Smooth muscle cell of the brain vasculature (primary cell): ENCODE measurements at regions not wholly inside any gene's neighbourhood (a gene's known extent, or its start where the extent isn't known, plus 50 kb on each side); places are given as distances from the start of the nearest gene placed in this dataset.
"Not testable (repeated sequence)": the region's sequence is repeated elsewhere in the genome, so short reads cannot be mapped to it uniquely, and the experiment has no call there.

ENCODE experiments used
- DNase-seq: peaks from one replicate; pipeline ENCODE4 v3.0.0-alpha.2; 2012; ENCODE audit warnings: low read depth, low spot score

DNA sequence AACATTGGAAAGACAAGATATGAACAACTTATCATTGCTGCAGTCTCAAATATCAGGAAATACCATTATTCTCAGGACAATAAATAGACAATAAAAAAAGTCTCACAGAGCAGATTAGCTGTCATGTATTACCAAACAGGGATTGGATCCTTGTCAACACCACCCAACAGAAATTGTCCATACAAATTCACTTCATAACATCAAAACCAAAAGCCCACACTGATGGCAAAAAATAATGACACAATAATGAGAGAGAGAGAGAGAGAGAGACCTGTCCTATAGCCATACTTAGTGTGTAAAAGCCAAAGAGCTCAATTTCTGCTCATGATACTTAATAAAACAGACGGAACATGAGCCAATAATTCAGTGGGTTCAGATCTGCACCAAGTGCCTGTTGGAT is 96.5 kb downstream of the PPIAL4G start:
- DNase-seq, result no peak

DNA sequence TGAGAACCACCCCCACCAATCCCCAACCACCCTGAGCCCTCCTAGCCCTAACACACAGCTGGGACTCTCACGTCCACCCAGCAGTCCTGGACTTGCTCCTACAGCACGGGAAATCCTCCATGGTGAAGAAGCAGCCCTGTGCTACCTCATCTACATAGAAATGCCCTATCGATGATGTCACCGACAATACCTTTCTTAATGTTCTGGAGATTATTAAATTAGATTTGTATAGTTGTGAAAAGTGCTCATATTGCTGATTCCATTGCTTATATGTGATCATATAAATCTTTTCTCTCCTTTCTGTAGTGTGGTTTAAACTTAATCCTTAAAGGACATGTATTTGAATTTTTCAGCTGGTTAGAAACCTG is 97.1 kb downstream of the PPIAL4G start:
- DNase-seq, result not testable (repeated sequence)

DNA sequence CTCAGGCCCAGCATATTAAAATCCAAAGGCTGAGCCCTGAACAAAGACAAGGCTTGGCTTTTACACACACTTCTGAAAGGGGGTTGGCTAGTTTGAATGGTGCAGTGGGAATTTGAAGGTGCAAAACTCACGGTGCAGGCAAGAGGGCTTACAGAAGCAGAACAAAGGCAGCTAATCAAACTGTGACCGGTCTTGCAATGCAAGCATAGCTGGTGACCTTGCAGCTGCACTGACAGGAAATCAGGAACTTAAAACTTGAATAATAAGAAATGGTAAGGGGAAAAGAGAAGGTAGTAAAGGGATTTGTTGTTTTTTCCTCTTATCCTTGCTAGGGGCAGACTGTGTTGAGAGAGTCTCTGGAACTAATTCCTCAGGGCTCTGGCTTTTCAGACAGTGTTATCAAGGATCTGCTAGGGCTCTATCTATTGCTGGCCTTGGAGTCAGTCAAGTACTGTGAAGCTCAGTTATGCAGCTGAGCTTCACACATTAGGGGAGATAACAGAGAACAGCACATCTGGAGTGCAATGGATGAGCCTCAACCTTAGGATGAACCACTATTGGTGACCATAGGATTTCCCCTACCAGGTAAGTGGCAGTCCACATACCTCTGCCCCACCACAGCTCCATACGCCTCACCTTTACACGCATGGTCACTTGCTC is 97.6 kb downstream of the PPIAL4G start:
- DNase-seq, result no peak

DNA sequence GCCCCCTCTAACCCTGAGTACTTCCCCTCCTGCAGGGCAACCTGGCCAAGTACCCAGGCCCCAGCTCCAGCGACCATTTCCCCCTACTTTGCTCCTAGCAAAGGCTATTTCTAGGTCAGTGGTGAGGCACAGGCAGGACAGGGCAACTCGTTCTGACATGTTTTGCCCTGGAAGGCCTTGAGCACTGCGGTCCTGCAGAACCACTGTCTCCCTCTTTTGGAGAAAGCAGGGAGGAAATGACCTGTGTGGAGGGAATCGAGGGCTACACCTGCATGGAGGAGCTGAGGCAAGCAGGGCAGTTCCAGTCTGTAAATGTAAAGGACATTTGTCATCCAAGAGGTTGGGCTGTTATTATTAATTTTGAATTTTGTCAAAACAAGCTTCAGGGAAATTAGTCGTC is 99.1 kb downstream of the PPIAL4G start:
- no peak for DNase-seq

DNA sequence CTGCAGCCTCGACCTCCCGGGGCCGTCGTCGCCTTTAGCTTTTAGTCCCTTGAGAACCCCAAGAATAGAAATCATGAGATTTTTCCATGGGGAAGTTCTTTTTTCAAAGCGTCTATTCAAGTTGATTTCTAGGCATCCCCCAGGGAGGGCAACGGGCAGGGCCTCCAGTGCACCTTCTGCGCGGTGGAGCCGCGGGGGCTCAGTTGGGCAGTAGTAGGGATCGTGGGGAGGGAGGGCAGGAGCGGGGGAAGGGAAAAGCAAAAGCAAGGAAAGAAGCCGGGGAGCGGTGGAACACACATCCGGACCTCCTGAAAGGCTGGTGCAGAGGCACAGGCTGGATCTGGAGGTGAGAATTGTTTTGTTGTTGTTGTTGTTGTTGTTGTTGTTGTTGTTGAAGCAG is 103.4 kb downstream of the PPIAL4G start:
- no peak for DNase-seq

DNA sequence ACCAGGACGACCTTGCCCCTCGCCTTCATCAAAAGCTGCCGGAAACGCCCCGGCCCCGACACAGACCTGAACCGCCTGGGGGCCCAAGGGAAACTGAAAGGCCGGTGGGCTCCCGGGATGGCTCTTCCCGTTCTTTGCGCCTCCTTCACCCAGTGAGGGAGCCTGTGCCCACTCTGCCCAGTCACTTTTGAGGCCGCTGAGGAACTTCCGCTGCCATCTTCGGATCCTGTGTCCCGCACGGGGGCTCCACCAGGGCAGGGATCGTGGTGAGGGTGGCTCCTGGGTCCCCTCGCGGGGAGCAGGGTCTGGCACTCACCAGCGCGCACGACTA is 104.0 kb downstream of the PPIAL4G start:
- no peak for DNase-seq

DNA sequence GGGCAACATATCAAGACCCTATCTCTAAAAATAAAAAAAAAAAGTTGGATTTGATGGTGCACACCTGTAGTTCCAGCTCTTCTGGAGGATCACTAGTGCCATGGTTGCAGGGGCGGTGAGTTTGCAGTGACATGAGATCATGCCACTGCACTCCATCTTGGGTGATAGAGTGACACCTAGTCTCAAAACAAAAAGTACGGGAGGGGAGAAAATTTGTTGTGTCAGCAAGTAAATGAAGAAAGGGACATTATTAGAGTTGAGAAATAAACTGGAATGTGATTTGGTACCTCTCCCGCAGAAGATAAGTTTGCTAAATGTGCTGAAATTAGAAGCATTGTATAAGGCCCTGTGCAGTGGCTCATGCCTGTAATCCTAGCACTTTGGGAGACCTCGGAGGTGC is 105.1 kb downstream of the PPIAL4G start:
- DNase-seq, result not testable (repeated sequence)

DNA sequence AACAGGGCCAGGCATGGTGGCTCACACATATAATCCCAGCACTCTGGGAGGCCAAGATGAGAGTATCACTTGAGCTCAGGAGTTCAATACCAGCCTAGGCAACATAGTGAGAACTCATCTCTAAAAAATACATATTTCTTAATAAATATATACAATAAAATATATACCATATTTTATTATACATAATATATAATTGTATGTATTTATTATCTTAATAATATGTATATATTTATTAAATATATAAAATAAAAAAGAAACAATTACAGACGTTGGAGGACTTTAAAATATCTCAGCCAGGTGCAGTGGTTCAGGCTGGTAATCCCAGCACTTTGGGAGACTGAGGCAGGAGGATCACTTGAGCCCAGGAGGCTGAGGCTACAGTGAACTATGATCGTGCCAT is 106.1 kb downstream of the PPIAL4G start:
- DNase-seq, result not testable (repeated sequence)

DNA sequence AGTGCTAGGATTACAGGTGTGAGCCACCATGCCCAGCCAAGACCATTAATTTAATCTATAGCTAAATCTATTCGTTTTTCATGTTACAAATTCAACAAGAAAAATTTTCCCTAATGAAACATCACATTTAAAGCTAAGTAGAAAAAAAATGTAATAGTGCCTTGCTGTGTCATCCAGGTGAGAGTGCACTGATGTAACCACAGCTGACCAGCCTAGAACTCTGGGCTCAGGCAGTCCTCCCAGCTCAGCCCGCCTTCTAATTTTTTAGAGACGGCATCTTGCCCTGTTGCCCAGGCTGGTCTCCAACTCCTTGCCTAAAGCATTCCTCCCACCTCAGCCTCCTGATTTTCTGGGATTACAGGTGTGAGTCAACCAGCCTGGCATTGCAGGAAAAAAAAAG is 109.0 kb downstream of the PPIAL4G start:
- DNase-seq, result no peak

DNA sequence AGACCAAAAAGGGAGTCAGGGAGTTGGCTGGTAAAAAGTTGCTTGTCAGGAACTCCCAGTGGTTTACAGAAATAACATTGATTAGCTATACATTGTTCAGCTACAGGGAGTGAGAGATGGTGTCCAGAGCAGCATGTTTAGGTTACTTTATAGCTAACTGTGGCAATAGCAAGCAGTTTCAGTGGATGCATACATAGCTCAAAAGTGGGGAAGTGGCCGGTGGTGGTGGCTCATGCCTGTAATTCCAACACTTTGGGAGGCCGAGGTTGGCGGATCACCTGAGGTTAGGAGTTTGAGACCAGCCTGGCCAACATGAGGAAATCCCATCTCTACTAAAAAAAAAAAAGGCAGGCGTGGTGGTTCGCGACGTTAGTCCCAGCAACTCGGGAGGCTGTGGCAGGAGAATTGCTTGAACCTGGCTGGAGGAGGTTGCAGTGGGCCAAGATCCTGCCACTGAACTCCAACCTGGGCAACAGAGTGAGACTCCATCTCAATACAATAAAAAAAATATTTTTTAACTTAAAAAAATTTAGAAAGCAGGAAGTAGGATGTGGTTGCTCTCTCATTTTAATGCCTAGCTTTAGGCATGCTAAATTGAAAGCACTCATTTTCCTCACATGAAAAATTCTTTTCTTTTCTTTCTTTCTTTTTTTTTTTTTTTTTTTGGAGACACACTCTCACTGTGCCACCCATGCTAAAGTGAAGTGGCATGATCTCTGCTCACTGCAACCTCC is 109.7 kb downstream of the PPIAL4G start:
- no peak for DNase-seq

DNA sequence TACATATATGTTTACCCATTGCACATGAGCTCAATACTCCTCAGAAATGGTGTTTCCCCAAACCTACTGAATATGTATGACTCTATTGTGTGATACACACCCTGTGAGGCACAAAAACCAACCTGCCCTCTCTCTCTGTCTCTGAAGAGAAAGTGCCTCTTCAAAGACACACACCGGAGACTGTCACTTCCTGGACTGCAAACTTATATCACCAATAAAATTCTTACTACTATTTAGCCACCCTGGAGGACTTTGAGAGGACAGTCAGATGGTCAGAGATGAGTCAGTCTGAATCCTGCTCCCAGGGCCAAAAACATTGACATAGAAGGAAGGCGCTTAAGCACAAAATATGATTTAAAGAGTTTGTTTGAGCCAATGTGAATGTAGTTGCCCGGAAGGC is 110.4 kb downstream of the PPIAL4G start:
- no peak for DNase-seq

DNA sequence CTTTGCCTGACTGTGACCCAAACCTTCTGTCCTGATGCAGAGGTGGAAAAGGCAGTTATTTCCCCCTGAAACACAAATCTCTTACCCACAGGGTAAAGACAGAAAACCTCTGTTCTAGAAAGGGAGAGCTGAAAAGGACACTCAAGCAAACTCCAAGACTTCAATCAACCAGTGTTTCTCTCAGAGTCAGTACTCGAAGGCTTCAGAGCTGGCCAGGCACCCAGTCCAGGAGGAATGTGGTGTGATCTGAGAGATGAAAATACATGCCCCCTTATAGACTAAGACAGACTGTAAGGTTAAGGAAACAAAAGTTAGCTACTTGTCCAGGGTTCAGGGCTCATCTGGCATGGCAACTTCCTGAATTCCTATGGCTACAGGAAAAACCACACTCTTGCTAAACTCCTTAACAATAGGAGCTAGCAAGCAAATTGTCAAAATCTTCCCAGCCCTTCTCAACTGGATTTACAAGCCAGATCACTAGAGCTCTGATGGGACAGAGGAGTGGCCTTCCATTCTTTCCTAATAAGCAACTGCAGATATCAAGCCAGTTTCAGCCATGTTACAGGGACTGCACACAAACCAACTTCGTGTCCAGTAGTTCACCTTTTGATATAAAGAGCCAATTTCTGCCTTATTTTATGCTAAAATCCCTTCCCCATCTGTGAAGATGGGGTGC is 110.9 kb downstream of the PPIAL4G start:
- DNase-seq, result not testable (repeated sequence)

DNA sequence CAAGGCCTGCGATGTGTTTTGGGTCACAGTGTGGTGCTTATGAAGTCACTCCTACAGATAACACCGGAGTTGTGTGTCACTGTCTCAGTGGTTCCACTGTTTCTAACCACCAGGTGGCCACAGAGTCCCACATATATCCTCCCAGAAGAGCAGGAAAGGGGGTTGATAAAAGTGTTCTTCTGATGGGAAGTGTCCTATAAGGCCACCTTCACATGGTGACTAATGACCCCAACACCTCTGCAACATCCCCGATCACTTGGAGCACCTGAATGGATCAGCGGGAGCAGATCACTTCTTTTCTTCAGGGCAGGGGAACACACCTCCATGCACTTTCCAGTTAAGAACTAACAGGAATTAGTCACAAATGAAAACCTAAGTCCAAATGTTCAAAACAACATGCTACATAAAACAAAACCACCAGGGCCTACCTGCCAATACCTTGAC is 111.5 kb downstream of the PPIAL4G start:
- DNase-seq, result not testable (repeated sequence)

DNA sequence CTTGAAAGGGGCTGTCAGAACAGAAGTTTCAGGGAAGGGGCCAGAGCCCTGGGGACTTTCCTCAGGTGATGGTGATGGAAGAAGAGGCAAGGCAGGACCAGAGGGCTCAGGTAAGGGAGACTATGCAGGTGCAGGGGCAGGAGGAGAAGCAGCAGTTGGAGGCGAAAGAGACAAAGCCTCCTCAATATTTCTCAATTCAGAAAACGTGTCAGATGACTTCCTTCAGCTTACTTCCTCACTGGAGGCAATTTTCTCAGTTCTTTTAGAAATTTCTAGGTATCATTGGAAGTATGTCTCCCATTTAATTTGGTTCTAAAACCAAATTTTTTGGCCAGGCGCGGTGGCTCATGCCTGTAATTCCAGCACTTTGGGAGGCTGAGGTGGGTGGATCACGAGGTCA is 112.4 kb downstream of the PPIAL4G start:
- not testable (repeated sequence) for DNase-seq

DNA sequence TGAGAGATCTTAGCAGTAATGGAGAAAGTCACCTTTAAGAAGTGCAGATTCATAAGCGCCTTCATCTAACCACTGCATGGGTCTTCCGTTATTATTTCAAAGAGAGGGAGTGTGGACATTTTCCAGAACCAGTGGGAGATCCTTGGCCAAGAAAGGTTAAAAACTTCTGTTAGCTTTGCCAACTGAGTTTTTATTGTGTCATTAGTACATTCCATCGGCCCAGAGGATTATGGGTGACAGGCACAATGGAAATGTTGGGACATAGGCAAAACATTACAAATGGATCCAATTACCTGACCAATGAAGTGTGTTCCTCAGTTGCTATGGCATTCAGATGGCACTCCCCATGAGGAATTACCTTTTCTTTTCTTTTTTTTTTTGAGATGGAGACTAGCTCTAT is 115.5 kb downstream of the PPIAL4G start:
- DNase-seq, result no peak

DNA sequence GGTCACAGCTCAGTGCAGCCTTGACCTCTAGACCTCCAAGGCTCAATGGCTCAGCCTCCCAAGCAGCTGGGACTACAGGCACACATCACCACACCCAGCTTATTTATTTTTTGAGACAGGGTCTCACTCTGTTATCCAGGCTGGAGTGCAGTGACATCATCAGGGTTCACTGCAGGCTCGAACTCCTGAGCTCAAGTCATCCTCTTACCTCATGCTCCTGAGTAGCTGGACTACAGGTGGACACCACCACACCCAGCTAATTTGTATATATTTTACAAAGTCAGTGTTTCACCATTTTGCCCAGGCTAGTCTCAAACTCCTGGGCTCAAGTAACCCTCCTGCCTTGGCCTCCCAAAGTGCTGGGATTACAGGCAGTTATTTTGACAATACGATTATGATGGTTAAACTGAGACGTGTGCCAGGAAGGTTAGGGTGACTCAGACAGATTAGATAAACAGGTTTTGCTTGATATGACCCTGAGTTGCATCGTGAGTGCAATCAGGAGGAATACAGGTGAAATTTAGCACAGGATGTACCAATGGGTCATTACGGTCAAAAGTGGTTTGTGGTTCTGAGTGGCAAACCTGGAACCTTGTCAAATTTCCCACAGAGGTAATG is 116.9 kb downstream of the PPIAL4G start:
- DNase-seq, result not testable (repeated sequence)

DNA sequence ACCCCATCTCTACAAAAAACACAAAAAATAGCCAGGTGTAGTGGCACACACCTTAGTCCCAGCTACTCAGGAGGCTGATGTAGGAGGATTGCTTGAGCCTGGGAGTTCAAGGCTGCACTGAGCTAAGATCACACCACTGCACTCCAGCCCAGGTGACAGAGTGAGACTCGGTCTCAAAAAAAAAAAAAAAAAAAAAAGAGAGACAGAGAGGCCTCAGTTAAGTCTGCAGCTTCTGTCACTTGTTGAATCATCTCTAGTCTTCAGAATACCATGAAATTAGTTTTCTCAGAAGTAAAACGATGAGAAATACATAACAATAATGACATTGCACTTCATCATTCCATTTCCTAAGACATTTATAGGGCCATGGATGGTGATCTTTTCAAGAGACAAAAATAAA is 118.0 kb downstream of the PPIAL4G start:
- not testable (repeated sequence) for DNase-seq

DNA sequence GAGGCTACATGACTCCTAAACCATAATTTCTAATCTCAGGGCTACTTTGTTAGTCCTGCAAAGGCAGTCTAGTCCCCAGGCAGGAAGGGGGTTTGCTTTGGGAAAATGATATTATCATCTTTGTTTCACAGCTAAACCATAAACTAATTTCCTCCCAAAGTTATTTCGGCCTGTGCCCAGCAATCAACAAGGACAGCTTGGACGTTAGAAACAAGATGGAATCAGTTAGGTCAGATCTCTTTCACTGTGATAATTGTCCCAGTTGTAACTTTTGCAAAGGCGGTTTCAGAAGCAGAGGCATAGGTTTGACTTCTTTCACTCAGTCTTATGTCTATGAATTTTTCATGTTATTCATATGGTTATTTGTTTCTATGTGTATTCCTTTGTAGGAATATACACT is 119.1 kb downstream of the PPIAL4G start:
- not testable (repeated sequence) for DNase-seq

DNA sequence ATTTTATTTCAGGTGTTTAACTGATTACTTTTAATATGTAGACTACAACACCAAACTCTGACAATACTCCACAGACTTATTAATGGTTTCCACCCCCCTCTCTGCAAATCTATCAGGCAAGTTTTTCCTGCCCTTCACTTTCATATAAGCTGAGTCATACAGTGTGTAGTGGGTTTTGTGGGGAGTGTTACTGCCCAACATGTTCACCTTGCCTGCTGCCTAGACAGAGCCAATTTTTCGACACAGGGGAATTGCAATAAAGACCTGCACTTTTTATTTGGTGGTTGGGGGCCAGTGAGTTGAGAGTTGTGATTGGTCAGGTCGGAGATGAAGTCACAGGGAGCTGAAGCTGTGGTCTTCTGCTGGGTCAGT is 119.7 kb downstream of the PPIAL4G start:
- no peak for DNase-seq

DNA sequence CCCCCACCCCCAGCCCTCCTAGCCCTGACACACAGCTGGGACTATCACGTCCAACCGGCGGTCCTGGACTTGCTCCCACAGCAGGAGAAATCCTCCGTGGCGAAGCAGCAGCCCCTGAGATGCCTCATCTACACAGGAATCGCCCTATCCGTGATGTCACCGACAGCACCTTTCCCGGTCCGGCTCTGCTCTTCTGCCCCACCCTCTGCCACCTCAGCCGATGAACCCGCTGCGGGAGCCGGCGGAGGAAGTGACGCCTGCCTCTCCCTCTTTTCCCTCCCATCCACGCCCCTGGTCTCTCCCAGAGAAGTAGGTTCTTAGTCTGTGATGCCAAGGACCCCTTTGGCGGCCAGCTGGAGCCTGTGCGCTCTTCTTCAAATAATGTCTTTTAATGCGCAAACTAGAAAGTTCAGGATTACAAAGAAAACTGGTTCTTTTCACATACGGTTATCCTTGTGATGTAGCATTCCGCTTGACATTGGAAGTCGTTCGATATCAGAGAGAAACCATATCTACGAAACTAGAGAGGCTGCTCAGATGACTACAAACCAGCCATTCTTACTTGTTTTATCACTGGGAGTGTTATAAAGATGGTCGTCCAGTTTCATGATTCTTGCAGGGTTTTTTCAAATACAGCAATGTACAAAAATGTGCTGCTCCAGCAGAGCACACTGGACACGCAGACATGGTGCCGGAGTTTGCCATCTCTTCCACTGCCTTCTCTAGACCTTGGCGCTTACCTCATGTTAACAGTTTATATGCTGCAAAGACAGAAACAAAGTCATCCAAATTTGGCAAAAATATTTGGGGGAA is 120.3 kb downstream of the PPIAL4G start:
- DNase-seq, result no peak

DNA sequence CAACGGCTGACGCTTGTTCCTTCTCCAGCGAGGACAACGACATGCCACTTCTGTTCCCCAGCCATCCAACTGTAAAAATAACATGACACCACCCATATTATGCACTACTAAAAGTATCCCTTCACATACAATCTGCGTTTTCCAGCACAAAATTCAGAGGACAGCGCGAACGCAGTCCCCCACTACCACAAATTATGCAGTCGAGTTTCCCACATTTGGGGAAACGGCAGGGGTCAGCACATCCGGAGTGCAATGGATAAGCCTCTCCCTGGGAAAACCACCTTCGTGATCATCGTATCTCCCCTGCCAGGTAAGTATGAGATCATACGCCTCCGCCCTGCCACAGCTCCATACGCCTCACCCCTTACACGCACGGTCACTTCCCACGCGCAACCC is 120.9 kb downstream of the PPIAL4G start:
- DNase-seq, result no peak
